GM21723 (cell line): ENCODE measurements at regions not wholly inside any gene's neighbourhood (a gene's known extent, or its start where the extent isn't known, plus 50 kb on each side); places are given as distances from the start of the nearest gene placed in this dataset.

Experiments used
- ATAC-seq: cut with Tn5 transposase; IDR thresholded peaks from one replicate; pipeline ENCODE4 v1.9.1; 2021; ENCODE audit warnings: mild to moderate bottlenecking, moderate library complexity; ENCODE audit not compliant: unreplicated experiment

DNA sequence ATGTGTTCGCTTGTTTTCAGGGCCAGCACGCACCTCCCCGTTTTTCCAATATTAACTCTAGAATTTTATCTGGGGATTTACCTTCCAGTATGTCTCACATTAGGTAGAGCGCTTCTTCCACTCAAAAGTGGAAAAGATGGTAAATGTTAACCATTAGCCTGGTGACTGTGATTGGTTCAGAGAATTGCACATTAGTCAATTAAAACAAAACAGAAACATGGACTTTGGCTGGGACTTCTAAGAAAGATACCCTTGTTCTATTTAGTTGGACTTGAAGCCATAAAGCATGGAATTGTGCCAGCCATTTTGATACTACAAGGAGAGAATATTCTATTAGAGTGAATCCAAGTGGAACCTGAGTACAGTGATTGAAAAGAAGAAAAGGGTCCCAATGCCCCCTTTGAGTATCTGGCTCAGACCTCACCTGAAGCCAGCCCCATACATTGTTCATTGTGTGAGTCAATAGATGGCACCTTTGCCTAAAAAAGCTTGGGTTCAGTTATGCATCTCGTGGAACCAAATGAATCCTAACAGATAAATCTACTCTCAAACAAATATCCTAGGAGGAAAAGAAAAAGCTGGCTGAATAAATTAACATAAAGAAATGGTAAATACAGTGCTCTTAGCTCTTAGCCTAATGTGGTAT lies 354.3 kb downstream of the IRS1 start:
- ATAC-seq, result no peak

DNA sequence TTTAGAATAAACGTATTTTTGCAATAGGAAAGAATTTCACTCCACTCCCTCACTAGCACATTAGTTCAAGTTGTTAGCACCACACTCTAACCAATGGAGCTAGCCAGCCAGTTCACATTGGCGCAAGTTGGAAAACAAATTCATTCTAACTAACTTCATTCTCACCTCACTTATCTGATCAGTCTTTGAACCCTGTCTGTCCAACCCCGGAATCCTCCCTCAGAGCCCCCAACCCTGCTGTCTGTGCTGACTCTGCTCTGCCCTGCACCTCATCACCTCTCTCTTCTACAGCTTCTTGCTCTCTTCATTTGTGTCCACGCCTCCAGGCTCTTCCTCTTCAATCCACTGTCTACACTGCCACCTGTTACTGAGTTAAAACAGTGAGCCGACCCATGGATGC lies 356.5 kb downstream of the IRS1 start:
- ATAC-seq, result no peak

DNA sequence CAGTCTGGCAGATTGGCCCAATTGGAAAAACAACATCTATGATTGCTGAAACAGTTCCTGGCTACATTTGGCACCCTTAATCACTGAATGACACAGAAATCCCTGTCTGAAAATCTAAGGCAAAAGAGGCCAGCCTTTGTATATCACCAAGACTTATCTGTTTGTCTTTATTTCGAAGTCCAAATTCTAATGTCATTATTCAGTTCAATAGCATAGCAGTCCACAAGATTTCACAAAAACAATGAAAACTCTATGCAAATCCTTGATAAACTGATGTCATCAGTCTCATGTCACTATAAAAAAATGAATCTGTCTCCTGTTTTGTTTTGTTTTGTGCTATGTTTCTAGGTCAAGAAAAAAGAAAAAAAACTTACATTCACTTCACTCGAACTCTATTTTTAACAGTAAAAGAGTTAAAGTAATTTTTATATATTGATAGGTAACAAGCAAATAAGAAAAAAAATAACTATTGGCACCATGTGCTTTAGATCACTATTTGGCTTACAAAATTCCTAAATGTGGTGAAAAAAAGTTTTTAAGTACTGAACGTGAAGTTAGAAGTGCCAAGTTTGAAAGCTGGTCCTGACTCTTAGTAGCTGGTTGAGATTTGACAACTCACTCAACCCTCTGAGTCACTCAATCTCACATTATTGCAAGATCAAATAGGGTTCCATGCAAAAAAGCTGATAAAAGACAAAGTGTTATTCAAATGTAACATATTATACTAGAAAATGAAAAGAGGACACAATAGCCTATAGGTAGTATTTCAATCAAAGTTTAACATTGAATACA lies 359.3 kb downstream of the IRS1 start:
- ATAC-seq, result no peak

DNA sequence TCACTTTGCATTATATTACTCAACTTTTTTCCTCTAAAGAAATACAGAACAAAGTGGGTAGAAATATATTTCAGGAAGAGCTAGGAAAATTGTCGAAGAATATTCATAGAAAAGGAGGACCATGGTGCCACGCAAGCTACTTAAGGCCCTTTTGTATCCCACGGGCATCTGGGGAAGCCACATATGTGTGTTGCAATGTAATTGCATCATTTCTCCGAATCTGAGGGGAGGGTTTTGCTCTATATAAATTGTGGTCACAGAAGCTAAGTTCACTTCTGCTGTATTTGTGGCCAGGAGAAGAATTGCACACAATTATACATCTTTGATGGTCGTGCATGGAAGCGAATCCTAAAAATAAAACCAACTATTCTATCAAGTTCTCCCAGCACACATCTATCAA lies 360.3 kb downstream of the IRS1 start:
- ATAC-seq, result no peak

DNA sequence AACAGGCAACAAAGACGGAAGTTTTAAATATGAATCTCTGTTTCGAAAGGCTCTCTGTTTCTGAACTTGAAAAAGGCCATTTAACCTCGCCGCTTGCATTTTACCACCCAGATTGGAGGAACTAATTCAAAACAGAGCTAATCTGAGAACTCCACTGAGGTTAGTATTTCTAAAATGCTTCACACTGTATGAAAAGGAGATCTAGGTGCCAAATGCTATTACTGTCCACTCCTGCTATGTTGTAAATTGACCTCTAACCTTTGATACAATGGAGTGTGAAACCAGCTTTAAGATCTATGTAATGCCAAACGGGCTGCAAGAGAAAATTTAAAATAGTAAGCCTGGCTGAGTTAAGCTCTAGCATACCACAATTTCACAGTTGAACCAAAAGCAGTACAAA lies 364.5 kb downstream of the IRS1 start:
- no peak for ATAC-seq

DNA sequence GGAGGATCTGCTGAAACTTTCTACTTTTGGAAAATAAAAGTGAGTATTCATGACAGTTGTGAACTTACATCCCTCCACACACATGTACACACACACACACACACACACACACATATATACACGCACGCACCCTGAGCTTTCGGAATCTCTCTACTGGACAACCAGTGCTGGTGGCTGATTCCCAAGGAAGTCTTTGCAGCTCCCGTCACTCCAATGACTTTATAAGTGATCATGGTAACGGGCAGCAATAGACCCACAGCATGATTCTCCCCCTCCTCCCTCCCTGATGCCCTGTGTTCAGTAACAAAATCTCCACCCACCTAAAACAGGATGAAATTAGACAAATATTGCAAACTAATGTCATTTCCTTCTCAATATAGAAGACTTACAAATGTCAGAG lies 364.9 kb downstream of the IRS1 start:
- no peak for ATAC-seq

DNA sequence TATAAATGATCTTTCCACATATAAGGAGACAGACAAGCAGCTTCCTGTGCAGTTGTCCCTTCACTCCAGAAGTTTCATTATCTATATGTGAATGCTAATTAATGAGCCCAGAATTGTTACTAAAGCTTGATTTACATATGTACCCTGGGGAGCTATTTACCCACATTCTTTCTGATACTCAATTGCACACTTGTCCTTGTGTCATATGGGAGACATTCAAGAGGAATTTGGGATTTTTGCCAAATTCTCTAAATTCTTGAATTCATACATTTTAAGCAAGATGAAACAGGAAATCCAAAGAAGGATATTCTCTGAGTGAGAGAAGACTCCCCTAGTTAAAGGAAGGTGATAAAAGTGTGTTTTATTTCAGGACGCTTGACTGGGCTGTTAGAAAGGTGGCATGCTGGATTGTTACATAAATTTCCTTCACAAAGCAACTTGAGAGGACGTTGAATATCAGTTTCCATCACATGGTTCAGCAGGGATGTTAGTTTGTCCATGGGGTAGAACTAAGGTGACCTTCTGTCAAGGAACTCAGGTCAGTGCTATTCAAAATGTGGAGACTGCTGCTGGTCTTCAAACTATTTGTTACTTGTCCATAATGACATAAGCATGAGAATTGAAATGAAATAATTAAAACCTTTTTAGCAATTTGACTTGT lies 368.2 kb downstream of the IRS1 start:
- no peak for ATAC-seq

DNA sequence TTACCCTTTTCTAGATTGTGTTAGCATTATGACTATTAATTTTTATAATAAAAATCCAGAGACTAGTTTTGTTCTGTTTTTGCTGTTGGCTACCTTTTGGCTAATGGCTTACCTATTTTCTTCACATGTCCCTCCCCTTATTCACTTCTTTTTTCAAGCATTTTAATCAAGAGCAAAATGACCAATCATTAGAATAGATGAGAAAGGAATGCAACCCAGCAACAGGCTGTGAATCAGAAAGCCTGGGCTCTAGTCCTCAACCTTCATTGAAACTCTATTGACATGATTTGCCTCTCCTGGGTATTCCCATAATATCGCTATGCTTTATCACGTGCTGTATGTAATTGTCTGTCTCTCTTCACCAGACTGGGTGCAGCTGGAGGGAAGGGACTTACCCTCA lies 370.1 kb downstream of the IRS1 start:
- no peak for ATAC-seq

DNA sequence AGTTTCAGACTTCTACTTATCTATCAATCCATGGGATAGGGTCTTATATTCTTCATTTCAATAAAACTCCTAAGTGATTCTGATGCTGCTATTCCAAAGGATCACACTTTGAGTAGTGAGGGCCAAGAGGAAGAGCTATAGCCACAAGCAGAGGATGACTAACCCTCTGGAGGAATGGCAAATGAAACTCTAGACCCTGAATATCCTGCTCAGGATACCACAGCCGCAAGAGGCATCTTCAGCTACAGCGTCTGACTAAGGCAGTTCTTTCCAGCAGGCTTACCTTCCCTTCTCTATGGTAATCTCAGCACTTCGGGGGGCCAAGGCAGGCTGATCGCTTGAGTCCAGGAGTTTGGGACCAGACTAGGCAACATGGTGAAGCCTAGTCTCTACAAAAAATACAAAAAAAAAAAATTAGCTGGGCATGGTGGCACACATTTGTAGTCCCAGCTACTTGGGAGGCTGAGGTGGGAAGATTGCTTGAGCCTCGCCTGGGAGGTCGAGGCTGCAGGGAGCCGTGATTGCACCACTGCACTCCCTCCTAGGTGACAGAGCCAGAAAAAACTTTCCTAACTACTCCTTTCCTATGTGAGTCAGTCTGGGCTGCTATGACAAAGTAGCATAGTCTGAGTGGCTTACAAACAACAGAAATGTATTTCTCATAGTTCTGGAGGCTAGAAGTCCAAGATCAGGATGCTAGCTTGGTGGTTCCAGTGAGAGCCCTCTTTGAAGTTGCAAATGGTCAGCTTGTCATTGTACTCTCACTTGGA lies 371.9 kb downstream of the IRS1 start:
- ATAC-seq, result no peak

DNA sequence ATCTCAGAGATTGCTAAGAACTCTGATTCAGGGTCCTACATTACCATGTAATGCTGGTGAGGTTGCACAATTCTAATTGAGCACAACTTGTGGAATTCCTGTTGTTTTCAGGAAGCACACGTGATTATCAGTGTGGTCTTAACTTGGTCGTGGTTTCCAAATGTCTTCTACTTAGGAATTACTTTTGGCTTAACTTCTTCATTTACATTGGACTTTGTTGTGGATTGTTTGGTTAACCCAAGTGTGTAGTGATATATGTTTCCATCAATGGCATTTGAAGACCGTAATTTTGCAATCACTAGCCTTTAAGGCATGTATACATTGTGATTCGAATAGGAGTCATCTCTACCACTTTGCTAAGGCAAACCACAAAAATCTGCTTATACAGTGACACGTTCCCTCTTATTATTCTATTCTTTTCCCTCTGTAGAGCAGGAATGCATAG lies 373.3 kb downstream of the IRS1 start:
- no peak for ATAC-seq

DNA sequence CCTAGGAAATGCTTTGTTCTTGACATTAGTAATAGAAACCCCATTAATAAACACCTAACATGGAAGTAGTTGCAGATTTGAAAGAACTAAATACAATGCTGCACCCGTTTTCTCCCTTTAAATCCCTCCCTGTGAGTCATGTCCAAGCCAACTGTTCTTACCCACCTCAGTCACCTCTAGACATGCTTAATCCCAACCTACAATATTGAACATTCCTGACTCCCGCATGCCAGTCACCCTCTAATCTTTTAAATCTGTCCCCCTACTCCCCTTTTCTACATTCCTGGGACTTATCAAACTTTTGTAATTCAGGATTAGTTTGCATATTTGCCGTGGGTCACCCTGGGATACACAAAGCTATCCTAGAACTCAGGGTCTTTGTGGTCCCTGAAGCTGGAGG lies 374.6 kb downstream of the IRS1 start:
- no peak for ATAC-seq

DNA sequence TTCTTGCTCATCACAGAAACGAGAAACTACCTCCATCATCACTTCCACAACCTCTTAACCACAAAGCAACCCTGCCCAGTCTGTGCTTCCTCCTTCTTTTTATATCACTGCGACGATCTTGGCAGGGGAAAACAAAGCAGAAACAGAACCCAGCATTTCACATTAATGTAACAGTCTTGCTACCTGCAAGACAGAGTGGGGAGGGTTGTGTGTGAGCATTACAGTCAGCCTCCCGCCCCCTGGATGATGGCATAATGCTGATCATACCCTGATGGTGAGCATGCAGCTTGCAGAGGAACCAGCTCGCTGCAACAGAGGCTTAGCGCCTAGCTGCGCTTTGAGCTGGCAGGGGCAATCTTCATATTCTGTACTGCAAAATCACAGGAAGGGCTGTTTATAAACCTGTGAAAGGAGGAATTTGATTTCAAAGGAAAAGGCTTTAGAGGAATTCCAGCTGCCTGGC lies 376.1 kb downstream of the IRS1 start:
- ATAC-seq, result peak; percentile 82

DNA sequence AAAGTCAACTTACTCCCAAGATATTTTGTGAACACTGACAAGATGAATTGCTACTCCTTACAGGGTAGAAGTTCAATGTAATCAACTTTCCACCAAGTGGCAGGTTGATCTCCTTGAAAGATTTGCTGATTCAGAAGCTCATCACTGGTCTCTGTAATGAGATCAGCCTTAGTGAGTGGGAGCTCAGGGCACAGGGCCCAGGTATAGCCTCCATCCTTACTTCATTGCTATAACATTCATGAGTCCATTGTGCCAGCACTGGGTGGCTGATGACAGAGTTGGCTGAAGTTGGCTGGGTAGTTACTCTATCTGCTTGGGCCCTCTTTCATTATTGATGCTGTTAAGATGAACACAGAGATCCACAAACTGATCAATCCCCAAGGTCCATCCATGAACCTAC lies 379.0 kb downstream of the IRS1 start:
- no peak for ATAC-seq

DNA sequence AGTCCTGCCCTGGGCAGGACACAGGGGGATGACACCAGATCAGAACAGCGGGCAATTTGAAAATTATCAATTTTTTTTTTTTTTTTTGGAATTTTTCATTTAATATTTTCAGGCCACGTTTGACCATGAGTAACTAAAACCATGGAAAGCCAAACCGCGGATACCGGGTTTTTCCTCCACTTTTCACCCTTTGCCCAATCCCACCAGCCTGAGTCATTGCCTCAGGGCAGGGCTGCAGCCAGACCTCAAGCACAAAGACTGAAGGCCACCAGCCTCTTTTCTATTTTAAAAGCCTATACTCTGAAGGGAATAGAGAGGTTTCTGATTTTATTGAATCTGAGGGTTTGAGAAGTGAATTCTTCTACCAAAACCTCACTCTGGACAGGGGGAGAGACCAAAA lies 381.1 kb downstream of the IRS1 start:
- no peak for ATAC-seq

DNA sequence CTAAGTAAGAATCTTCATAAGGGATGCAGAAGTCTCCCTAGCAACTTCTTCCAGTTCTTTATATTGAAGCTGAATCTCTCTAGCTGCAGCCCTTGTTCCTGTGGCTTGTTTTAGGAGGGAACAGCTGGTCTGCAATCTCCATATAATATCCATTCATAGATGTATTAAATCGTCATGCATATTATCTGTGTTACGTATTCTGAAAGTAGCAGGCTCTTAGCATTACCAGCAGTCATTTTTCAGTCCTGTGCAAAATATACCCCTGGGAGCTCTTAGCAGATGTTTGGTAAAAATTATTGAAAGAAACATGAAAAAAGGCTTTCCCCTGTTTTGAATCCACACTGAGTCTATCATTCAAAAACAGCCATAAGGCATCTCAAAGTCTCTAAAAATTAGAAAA lies 385.3 kb downstream of the IRS1 start:
- ATAC-seq, result no peak

DNA sequence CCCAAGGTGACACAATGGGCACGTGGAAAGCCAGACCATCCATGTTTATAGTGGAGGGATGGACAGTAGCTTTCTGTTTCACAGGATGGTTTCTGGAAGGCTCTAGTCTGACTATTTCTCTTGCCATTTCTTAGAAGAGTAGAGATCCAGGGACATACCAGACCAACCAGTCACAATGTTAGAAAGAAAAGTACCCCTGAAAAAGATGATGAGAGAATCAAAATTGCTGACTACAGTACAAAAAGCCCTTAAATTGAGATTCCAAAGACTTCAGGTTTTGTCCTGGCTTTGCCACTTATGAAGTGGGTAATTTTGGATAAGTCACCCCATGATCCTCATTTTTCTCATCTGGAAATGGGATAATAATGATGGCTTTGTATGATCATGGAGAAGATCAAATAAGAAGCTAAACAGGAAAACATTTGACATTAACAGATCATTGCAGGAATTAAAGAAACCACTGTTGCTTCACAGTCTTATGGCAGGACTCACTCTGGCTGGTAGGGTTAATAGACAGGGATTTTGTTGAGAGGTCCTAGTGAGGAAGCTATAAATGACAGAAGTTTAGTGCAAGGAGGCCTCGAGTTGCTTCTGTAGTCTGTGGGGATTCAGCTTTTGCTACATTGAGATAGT lies 386.0 kb downstream of the IRS1 start:
- no peak for ATAC-seq

DNA sequence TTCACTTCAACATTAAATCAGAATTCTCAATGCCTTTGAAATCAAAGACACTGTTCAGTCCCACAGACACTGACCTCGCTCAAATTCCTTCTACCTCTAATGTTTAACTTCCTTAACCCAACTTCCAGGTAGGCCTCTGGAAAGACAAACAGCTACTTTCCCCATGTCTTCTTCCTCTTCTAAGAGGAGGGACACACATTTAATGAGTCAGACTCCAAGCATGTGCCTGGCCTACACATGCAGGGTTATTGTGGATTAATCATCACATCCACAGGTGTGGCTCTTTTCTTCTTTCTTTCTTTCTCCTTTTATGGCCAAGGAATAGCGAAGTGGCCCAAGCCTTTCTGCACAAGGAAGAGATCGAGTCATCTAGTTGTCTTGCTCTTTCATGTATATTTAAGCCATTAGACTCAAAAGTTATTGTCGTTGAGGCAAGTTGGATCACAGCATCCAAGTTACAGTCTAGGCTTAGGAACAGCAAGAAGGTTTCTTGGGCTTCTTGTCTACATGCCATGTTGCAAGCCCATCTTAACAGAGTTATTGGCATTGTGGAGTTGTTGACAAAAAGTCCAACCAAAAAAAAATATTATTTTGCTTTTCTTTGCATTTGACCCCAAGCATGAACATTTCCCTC lies 387.8 kb downstream of the IRS1 start:
- no peak for ATAC-seq

DNA sequence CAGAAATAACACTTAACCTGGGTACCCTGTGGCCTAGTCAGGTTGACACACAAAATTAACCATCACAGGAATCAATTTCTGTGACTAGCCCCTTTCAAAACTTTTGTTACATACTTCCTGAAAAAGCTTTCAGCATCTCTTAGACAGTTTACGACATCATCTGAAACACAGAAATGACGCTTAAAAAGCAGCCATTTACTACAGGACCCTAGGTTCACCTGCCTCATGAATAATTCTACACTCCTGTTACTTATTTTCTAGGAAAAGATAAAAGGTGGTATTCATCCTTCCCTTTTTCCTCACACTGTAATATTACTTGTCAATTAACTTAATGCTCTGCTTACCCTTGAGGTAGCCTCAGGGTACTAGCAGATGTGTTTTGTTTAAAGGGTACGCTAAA lies 388.4 kb downstream of the IRS1 start:
- ATAC-seq, result no peak

DNA sequence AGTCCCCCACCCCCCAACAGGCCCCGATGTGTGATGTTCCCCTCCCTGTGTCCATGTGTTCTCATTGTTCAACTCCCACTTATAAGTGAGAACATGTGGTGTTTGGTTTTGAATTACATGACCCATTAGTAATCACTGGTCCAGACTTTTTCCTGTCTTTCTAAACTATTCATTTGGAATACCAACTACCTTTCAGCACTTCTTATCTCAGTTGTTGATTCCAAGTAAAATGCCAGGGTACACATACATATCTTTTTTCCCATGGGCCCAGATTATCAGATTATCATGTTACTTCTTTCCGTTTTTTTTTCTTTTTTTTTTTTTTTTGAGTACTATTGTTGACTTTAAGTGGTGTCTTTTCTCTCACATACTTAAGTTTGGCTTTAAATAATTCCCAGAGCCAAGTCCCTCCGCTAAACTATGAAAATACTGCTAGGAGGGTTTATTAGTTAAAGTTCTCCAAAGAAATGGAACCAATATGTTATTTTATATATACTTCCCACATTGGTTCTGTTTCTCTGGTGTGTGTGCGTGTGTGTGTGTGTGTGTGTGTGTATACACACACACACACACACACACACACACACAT lies 389.3 kb downstream of the IRS1 start:
- ATAC-seq, result no peak

DNA sequence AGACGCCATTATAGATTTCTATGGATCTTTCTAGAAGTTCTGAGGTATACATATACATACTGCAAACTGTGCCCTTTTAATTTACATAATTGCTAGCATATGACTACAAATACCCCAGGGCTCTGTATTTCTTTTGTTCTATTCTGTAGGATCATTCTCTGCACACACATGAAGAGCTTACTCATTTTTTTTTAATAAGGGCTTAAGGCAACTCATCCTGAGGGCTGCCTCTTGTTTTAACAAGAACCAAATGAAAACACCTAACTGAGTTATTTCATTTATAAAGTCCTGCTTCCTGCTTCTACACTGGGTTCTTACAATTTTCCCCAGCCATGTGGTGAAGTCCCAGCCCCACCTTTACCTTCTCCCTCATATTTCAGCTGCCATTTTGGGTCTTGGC lies 390.5 kb downstream of the IRS1 start:
- ATAC-seq, result no peak
